HG02571 (cell line): ENCODE measurements at regions not wholly inside any gene's neighbourhood (a gene's known extent, or its start where the extent isn't known, plus 50 kb on each side); places are given as distances from the start of the nearest gene placed in this dataset.

ENCODE experiments used
- ATAC-seq: cut with Tn5 transposase; IDR thresholded peaks from one replicate; pipeline ENCODE4 v1.9.1; 2021; ENCODE audit warnings: mild to moderate bottlenecking, moderate library complexity; ENCODE audit not compliant: unreplicated experiment

DNA sequence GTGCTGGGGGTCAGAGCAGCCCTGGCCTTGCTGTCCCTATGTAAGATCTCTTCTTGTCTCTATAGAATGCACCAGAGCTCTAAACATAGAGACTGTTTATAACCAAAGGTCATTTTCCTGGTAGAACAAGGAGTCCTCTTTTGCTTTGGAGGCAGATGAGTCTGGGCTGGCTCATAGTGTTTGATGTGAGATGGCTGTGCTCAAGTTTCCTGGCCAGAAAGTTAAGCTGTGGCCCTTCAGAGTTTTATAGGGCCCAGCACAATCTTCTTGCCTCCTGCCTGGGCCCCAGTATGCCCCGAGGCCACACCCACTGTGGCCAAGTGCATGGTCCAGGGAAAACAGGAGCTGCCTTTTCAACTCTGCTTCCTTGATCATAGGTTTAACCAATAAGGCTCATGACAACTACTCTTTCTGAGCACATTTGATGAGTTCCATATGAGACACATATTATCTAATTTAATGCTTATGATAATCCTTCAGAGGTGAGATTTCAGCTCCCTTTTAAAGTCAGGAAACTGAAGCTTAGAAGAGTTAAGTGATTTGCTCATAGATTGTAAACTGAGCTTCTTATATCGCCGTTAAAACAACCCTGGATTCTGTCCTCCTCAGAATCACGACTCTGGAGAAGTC, 66.3 kb downstream of the MYCN start:
- no peak for ATAC-seq

DNA sequence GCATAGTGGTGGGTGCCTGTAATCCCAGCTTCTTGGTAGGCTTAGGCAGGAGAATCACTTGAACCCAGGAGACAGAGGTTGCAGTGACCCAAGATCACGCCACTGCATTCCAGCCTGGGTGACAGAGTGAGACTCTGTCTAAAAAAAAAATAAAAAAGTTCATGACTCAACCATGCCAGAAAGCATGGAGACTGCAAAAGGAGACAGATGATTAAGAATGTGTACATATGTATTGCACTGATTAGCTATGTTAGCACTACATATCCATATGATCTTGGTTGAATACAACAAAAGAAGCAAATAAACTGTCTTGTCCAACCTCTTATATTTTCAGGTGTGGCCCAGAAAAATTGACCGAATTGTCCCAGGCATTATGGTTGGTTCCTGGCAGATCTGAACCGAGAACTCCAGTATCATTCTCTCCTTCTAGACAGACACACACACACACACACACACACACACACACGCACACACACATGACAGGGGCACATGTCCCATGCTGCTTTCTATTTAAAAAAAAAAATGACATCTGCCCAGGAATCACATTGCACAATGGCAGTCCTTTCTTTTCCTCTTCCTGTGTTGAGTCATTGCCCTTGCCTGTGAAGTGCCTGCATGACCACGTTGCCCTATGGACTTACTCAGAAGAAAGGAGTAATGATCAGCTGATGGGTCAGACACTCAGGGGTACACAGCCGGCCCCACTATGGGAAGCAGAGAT, 65.6 kb downstream of the MYCN start:
- ATAC-seq = no peak

DNA sequence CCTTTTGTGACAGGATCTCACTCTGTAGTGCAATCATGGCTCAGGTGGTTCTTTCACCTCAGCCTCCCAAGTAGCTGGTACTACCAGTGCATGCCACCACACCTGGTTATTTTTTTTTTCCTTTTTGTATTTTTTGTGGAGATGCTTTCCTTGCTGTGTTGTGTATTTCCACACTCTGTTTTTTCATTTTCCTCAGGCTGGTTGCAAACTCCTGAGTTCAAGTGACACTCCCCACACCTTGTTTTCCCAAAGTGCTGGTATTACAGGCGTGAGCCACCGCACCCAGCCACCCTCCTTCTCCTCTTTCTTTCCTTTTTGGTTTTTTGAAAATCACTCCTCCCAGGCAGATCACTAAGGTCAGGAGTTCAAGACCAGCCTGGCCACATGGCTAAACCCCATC, 65.0 kb downstream of the MYCN start:
- ATAC-seq = no peak

DNA sequence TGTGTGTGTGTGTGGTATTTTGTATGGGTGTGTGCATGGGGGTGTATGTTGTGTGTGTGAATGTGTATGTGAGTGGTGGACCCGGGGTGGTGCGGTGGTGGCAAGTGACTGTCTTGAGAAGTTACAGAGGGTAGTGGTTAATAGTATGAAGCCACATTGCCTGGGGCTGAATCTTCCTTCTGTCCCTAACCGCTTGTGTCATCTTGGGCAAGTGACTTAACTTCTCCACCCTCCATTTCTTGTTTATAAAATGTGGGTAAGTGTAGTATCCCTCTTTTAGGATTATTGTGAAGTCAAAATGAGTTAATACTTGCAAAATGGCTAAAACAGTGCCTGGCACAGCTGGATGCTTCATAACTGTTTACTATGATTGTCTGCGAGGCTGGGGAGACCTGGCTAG, 63.5 kb downstream of the MYCN start:
- ATAC-seq = no peak

DNA sequence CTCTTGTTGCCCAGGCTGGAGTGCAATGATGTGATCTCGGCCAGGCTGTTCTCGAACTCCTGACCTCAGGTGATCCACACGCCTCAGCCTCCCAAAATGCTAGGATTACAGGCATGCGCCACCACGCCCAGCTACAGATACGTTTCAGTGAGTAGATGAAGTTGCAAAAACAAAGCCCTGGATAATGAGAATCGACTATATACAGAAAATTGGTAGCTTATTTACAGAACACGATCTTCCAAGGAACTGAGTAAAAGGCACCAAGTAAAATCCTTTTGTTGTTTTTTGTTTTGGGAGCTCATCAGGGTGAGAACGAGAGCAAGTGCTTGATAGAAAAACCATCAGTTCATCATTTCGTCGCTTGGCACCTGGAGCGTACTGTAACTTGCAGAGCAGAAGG, 62.8 kb downstream of the MYCN start:
- ATAC-seq = no peak

DNA sequence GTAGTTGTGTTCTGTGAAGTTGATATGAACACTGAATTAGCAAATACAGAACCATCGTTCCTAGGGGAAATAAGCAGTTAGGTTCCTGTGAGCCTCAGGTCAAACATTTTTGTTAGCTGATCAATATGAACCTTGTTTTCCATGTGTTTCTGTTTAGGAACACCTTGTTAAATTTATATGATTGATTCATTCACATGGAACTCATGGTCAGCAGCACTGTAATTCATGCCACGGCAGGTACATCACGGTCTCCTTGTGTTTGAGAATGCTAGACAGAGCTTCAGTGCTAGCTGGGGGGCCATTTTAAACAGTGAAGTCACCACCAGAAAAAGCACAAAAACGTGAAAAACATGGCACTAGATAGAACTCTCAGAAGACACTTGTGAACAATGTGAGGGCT, 62.2 kb downstream of the MYCN start:
- ATAC-seq = no peak

DNA sequence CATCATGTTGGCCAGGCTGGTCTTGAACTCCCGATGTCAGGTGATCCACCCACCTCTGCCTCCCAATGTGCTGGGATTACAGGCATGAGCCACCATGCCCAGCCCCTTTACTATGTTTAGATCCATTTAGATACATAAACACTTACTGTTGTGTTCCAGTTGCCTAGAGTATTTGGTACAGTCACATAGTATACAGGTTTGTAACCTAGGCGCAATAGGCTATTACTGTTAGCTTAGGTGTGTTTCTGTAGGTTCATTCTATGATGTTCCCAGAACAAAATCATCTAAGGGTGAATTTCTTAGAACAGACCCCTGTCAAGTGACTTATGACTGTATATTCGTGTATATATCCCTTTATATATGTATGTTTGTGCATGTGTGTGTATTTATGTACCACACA, 61.8 kb downstream of the MYCN start:
- ATAC-seq = no peak

DNA sequence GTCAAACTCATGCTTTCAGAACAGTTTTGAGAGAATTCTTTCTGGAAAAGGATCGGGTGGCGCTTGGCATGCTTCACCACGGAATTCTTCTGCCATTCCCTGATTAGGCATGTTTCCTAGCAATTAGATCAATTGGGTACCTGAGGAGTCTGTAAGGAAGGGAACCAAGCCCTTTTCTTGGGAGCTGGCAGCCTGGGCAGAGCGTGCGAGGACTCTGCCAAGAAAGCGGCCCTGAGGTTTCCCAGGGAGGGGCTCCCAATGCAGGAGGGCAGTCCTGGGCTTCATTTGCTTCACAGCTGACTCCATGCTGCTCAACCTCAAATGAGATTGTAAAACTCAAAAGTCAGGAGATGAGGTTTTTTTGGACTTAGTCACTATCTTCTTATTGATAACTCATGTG, 60.3 kb downstream of the MYCN start:
- no peak for ATAC-seq

DNA sequence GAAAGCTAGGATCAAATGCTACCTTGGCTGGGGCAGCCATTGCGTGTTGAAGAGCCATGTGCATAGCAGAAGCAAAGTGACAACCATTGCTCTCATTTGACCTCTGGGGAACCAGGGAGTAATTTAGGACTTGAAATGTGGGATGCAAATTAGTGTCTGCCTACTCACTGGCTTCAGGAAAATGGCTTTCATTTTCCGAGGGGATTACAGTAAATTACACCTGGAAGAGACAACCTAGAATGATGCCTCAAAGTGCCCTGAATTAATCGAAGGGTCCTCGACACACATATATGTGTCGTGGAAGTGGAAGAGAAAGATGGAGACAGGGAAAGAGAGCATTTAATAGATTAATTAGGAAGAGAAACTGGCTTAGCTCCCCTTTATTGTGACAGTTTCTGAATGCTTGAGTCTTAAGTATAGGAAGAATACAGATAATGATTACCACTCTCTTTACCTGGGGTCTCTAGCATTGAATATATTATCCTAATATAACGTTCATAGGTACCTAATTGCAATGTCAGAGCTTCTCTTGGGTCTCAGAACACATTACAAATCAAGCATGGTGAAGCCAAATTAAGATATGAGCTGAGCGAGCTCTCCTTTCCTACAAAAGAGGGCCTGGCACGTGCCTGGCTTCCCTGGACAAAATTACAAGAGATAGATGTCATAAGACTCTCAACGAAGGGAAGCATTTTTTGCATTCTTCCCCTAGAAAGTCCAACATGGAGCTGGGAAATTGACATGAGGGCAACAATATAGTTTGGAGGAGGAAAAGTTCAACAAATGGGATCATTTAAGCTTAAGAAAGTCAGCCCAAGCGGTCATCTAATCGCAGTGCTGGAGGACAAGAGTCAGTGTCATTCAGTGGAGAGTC, 59.5 kb downstream of the MYCN start:
- no peak for ATAC-seq

DNA sequence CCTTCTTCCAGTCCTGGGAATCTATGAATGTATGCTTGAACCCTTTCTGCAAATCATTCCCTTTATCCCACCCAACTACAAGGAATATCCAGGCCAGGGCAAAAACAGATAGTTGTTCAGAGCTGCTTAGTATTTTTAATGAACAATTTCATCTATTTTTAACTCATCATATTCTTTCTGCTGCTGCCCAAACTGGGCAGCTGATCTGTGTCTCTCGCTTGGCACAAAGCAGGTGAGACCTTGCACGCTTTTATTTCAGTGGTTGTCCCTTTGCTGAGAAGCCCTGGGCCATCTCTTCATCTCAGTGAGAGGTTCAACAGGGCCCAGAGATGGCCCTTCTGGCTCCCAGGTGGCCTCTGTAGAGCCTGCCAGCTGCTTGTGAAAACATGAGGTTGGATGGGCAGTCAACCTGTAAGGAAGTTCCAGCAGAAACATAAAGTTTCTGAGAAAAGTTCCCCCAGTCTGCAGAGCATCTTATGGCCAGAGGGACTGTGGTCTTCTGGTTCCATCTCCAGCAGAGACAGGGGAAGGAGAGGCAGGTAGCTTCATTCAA, 57.5 kb downstream of the MYCN start:
- no peak for ATAC-seq

DNA sequence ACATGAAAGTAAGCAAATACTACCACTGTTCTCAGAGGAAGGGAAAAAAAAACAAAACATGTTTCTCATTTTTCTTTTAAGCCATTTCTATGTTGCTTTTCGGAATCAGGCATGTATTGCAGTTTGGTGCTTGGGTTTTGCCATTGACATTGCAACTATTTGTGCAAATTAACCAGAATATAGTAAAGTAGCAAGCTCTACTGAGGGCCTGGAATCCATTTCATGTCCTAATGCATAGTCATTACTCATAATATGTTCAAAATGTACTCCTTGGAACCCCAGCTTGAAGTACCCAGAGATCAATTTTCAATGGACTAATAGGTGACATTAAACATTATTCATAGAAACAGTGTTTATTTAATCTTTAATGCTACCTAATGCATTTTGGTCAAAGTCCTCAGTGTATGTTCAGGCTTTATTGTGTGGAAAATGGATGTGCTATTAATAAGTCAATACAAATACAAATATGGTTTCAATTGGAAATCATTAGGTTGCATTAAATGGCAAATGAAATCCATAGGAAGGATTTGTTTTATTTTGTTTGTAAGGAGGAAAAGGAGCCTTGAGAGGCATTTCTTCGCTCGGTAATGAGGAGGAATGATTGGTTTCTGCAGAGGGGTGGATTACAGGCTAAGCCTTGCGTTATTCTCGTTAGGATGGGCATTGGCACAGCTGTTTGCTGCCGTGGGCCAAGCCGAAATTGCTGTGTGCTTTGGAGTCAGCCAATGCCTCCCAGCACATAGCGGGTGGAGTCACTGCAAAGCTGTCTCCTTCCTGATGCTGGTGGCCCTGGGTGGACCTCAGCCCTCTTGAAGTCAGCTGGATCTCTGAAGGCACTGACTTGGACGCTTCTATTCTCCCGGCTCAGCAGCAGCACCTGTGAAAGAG, 56.4 kb downstream of the MYCN start:
- no peak for ATAC-seq
